ENCODE measurements at regions not wholly inside any gene's neighbourhood (a gene's known extent, or its start where the extent isn't known, plus 50 kb on each side); places are given as distances from the start of the nearest gene placed in this dataset.

- Histone ChIP-seq H3K27me3 (replicated peaks; ENCODE audit: insufficient read depth, low read depth, low read length, poor library complexity) (no peaks in the 10 kb centered on the region), H3K4me3 (ENCODE audit: low read depth, low read length, poor library complexity, severe bottlenecking) (no peak overlapping the region), H3K27ac (ENCODE audit: low read depth, low read length, poor library complexity, severe bottlenecking) (no peak overlapping the region), H3K4me1 (ENCODE audit: insufficient read depth, low read length, poor library complexity, severe bottlenecking) (peaks cover 7% of the 10 kb centered on the region), H3K36me3 (ENCODE audit: insufficient read depth, low read length, poor library complexity, severe bottlenecking) (no peaks in the 10 kb centered on the region), H3K9me3 (ENCODE audit: low read depth, low read length, poor library complexity, severe bottlenecking) (no peaks in the 10 kb centered on the region)
- ChIA-PET POLR2A (ENCODE audit: low non-redundant PET) (no interaction called here), CTCF (no interaction called here)
- no peak for TF ChIP-seq EZH2 (IDR thresholded peaks at IDR 0.05; ENCODE audit: borderline replicate concordance, low read depth, low read length, poor library complexity, severe bottlenecking)
- TF ChIP-seq CTCF (conservative IDR thresholded peaks at IDR 0.05; ENCODE audit: low read depth, low read length) = no peak
- intact Hi-C loops (cut with micrococcal nuclease; ENCODE audit: unreplicated experiment) = no loop called here
- no TSS peak for BruUV-seq (replicated peaks)
- DNase-seq (ENCODE audit: low spot score) = no peak
Observed at GRCh38 chr10:130740915-130741750, 570.4 kb downstream of the TCERG1L start.

GRCh38 chr10:130741901-130742855 is 569.3 kb downstream of the TCERG1L start:
- ChIA-PET CTCF (no interaction called here), POLR2A (ENCODE audit: low non-redundant PET) (no interaction called here)
- TF ChIP-seq CTCF (conservative IDR thresholded peaks at IDR 0.05; ENCODE audit: low read depth, low read length) = no peak
- no peak for TF ChIP-seq EZH2 (IDR thresholded peaks at IDR 0.05; ENCODE audit: borderline replicate concordance, low read depth, low read length, poor library complexity, severe bottlenecking)
- no peak for DNase-seq (ENCODE audit: low spot score)
- intact Hi-C loops (cut with micrococcal nuclease; ENCODE audit: unreplicated experiment) = no loop called here
- Histone ChIP-seq H3K36me3 (ENCODE audit: insufficient read depth, low read length, poor library complexity, severe bottlenecking) (no peaks in the 10 kb centered on the region), H3K4me1 (ENCODE audit: insufficient read depth, low read length, poor library complexity, severe bottlenecking) (peaks cover 16% of the 10 kb centered on the region), H3K9me3 (ENCODE audit: low read depth, low read length, poor library complexity, severe bottlenecking) (no peaks in the 10 kb centered on the region), H3K27ac (ENCODE audit: low read depth, low read length, poor library complexity, severe bottlenecking) (no peak overlapping the region), H3K4me3 (ENCODE audit: low read depth, low read length, poor library complexity, severe bottlenecking) (no peak overlapping the region), H3K27me3 (replicated peaks; ENCODE audit: insufficient read depth, low read depth, low read length, poor library complexity) (no peaks in the 10 kb centered on the region)
- no TSS peak for BruUV-seq (replicated peaks)

DNA sequence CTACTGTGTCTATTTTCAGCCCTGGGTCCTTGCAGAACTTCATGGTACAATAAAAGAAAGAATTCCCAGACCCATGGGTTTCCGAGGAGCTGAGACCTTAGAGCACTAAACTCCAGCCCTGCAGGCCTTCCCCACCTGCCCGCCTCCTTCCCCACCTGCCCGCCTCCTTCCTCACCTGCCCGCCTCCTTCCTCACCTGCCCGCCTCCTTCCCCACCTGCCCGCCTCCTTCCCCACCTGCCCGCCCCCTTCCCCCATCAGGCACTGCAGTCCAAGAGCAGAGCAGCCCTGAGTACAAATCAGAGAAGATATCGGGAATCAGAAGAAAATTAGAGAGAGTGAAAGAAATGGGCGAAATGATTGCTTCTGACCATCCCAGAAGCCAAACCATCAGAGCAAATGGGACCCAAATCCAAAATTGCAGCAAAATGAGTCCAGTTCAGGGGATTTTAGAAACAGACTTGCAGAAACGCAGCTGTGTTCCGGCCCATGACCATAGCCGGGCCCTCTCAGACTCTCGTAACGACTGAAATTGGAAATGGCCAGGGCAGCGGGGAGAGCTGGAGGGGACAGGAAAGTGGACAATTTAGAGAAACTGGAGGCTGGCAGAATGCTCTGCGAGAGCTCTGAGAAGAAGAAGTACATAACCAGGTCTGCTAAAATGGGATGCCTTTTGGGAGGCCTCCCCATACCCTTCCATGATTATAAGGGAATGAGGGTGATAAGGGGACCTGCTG is 568.4 kb downstream of the TCERG1L start:
- no TSS peak for BruUV-seq (replicated peaks)
- no peaks in the 10 kb centered on the region for H3K36me3 ChIP-seq (ENCODE audit: insufficient read depth, low read length, poor library complexity, severe bottlenecking)
- no peak for DNase-seq (ENCODE audit: low spot score)
- ChIA-PET POLR2A (ENCODE audit: low non-redundant PET) (no interaction called here), CTCF (no interaction called here)
- intact Hi-C loops (cut with micrococcal nuclease; ENCODE audit: unreplicated experiment) = no loop called here
- TF ChIP-seq EZH2 (IDR thresholded peaks at IDR 0.05; ENCODE audit: borderline replicate concordance, low read depth, low read length, poor library complexity, severe bottlenecking) (no peak), CTCF (conservative IDR thresholded peaks at IDR 0.05; ENCODE audit: low read depth, low read length) (no peak)
- no peak overlapping the region for H3K27ac ChIP-seq (ENCODE audit: low read depth, low read length, poor library complexity, severe bottlenecking)
- no peaks in the 10 kb centered on the region for H3K9me3 ChIP-seq (ENCODE audit: low read depth, low read length, poor library complexity, severe bottlenecking)
- H3K27me3 ChIP-seq (replicated peaks; ENCODE audit: insufficient read depth, low read depth, low read length, poor library complexity) = no peaks in the 10 kb centered on the region
- no peak overlapping the region for H3K4me3 ChIP-seq (ENCODE audit: low read depth, low read length, poor library complexity, severe bottlenecking)
- peaks cover 24% of the 10 kb centered on the region for H3K4me1 ChIP-seq (ENCODE audit: insufficient read depth, low read length, poor library complexity, severe bottlenecking)

All from A673 (cell line).